Upper lobe of right lung (tissue), 1 donor: ENCODE measurements at regions not wholly inside any gene's neighbourhood (a gene's known extent, or its start where the extent isn't known, plus 50 kb on each side); places are given as distances from the start of the nearest gene placed in this dataset.
"Not testable (repeated sequence)": the region's sequence is repeated elsewhere in the genome, so short reads cannot be mapped to it uniquely, and the experiment has no call there.

ENCODE experiments used
- ATAC-seq: fragments of 200-7000 bp; cut with Tn5 transposase; one replicate; pipeline ENCODE4 v1.9.1; 2020; ENCODE audit warnings: mild to moderate bottlenecking, moderate library complexity
- DNase-seq: peaks from one replicate; pipeline ENCODE4 v3.0.0-alpha.2; 2020
- H3K27ac ChIP-seq: fragments of 200-600 bp; one replicate; pipeline ENCODE4 v1.8.0; 2022
- H3K27me3 ChIP-seq: fragments of 200-600 bp; one replicate; pipeline ENCODE4 v1.8.0; 2022; ENCODE audit warnings: mild to moderate bottlenecking
- H3K36me3 ChIP-seq: fragments of 200-600 bp; one replicate; pipeline ENCODE4 v1.8.0; 2022
- H3K4me1 ChIP-seq: fragments of 200-600 bp; one replicate; pipeline ENCODE4 v1.8.0; 2022
- H3K4me3 ChIP-seq: fragments of 200-600 bp; one replicate; pipeline ENCODE4 v1.8.0; 2022; ENCODE audit warnings: mild to moderate bottlenecking
- H3K9me3 ChIP-seq: fragments of 200-600 bp; one replicate; pipeline ENCODE4 v1.8.0; 2022
- CTCF ChIP-seq: fragments of 200-600 bp; IDR thresholded peaks from one replicate; pipeline ENCODE4 v1.8.0; 2022; ENCODE audit warnings: antibody characterized with exemption
- intact Hi-C: fragments of 100-400 bp; cut with DNase I; formaldehyde crosslinking; loops from one replicate; pipeline ENCODE4 v1.11.0; 2022
- donor health status: DM: no; HTN: yes; CAD: no; lungs with severe emphysema.

GRCh38 chr3:20537234-20537633, 351.2 kb upstream of the SGO1 start:
- Histone ChIP-seq H3K4me3 (no peak overlapping the region), H3K4me1 (no peaks in the 10 kb centered on the region), H3K9me3 (no peaks in the 10 kb centered on the region), H3K27ac (no peak overlapping the region), H3K27me3 (no peaks in the 10 kb centered on the region), H3K36me3 (no peaks in the 10 kb centered on the region)
- ATAC-seq (no peak), DNase-seq (no peak)
- intact Hi-C loops = no loop called here
- no peak for TF ChIP-seq CTCF

- H3K27me3 ChIP-seq = no peaks in the 10 kb centered on the region
- no peak for DNase-seq
- no peak overlapping the region for H3K4me3 ChIP-seq
- H3K4me1 ChIP-seq = no peaks in the 10 kb centered on the region
- intact Hi-C loops = no loop called here
- no peak for TF ChIP-seq CTCF
- no peaks in the 10 kb centered on the region for H3K9me3 ChIP-seq
- H3K27ac ChIP-seq = no peak overlapping the region
- ATAC-seq = no peak
- no peaks in the 10 kb centered on the region for H3K36me3 ChIP-seq
These were observed 343.9 kb upstream of the SGO1 start for GRCh38 chr3:20529911-20530310.

GRCh38 chr3:20528180-20528770, 342.3 kb upstream of the SGO1 start:
- Histone ChIP-seq H3K9me3 (no peaks in the 10 kb centered on the region), H3K4me1 (no peaks in the 10 kb centered on the region)

GRCh38 chr3:20527368-20527767, 341.4 kb upstream of the SGO1 start:
- no peaks in the 10 kb centered on the region for H3K36me3 ChIP-seq
- H3K9me3 ChIP-seq = no peaks in the 10 kb centered on the region
- H3K27ac ChIP-seq = no peak overlapping the region
- no peak for TF ChIP-seq CTCF
- no peaks in the 10 kb centered on the region for H3K4me1 ChIP-seq
- no peak for ATAC-seq
- DNase-seq = no peak
- H3K27me3 ChIP-seq = no peaks in the 10 kb centered on the region
- intact Hi-C loops = no loop called here
- H3K4me3 ChIP-seq = no peak overlapping the region

More at GRCh38 chr3:20528180-20528770, 342.3 kb upstream of the SGO1 start:
- intact Hi-C loops = no loop called here
- no peak for TF ChIP-seq CTCF
- ATAC-seq (no peak), DNase-seq (no peak)
- no peak overlapping the region for H3K4me3 ChIP-seq
- H3K27ac ChIP-seq = no peak overlapping the region
- H3K36me3 ChIP-seq = no peaks in the 10 kb centered on the region
- no peaks in the 10 kb centered on the region for H3K27me3 ChIP-seq

GRCh38 chr3:20524328-20524727, 338.3 kb upstream of the SGO1 start:
- H3K27me3 ChIP-seq = no peaks in the 10 kb centered on the region
- ATAC-seq (no peak), DNase-seq (no peak)
- intact Hi-C loops = no loop called here
- no peak overlapping the region for H3K4me3 ChIP-seq
- no peaks in the 10 kb centered on the region for H3K4me1 ChIP-seq
- TF ChIP-seq CTCF = no peak
- no peak overlapping the region for H3K27ac ChIP-seq
- H3K9me3 ChIP-seq = no peaks in the 10 kb centered on the region
- H3K36me3 ChIP-seq = no peaks in the 10 kb centered on the region

GRCh38 chr3:20523293-20523692, 337.3 kb upstream of the SGO1 start:
- DNase-seq (no peak), ATAC-seq (no peak)
- intact Hi-C loops = no loop called here
- H3K4me3 ChIP-seq = no peak overlapping the region
- H3K27me3 ChIP-seq = no peaks in the 10 kb centered on the region
- no peaks in the 10 kb centered on the region for H3K4me1 ChIP-seq
- H3K9me3 ChIP-seq = no peaks in the 10 kb centered on the region
- no peak for TF ChIP-seq CTCF
- H3K36me3 ChIP-seq = no peaks in the 10 kb centered on the region
- H3K27ac ChIP-seq = no peak overlapping the region

- H3K4me1 ChIP-seq, H3K27ac ChIP-seq, DNase-seq, H3K4me3 ChIP-seq, intact Hi-C loops, H3K27me3 ChIP-seq, ATAC-seq, H3K36me3 ChIP-seq, H3K9me3 ChIP-seq: not testable (repeated sequence)
These were observed 331.3 kb upstream of the SGO1 start for GRCh38 chr3:20517316-20517715.
